RKO (cell line): ENCODE measurements at regions not wholly inside any gene's neighbourhood (a gene's known extent, or its start where the extent isn't known, plus 50 kb on each side); places are given as distances from the start of the nearest gene placed in this dataset.
A peak's percentile ranks its signal among the peaks of the same experiment; 100 is the strongest.
"Not testable (repeated sequence)": the region's sequence is repeated elsewhere in the genome, so short reads cannot be mapped to it uniquely, and the experiment has no call there.

Source experiments
- DNase-seq: peaks from one replicate; pipeline ENCODE4 v3.0.0-alpha.2; 2016; ENCODE audit warnings: low spot score

GRCh38 chr2:83969085-83969484 is 490.0 kb downstream of the SUCLG1 start:
- no peak for DNase-seq

GRCh38 chr2:83967854-83968253 is 491.2 kb downstream of the SUCLG1 start:
- DNase-seq = peak; percentile 24

- DNase-seq = not testable (repeated sequence)
Observed at GRCh38 chr2:83966946-83967345, 492.1 kb downstream of the SUCLG1 start.

GRCh38 chr2:83961512-83961911 is 497.6 kb downstream of the SUCLG1 start:
- DNase-seq = no peak

- DNase-seq = no peak
Observed at GRCh38 chr2:83960371-83960770, 498.7 kb downstream of the SUCLG1 start.

- DNase-seq = no peak
Observed at GRCh38 chr2:83959266-83959665, 499.8 kb downstream of the SUCLG1 start.

- no peak for DNase-seq
Observed at GRCh38 chr2:83956991-83957390, 502.1 kb downstream of the SUCLG1 start.

GRCh38 chr2:83953697-83954096 is 505.4 kb downstream of the SUCLG1 start:
- DNase-seq = no peak

GRCh38 chr2:83951378-83951947 is 507.6 kb downstream of the SUCLG1 start:
- DNase-seq = no peak

- no peak for DNase-seq
Observed at GRCh38 chr2:83949361-83949760, 509.7 kb downstream of the SUCLG1 start.

- DNase-seq = no peak
Observed at GRCh38 chr2:83944191-83944590, 514.9 kb downstream of the SUCLG1 start.

GRCh38 chr2:83943265-83943664 is 515.8 kb downstream of the SUCLG1 start:
- DNase-seq = no peak

- no peak for DNase-seq
Observed at GRCh38 chr2:83941886-83942285, 517.2 kb downstream of the SUCLG1 start.

GRCh38 chr2:83933749-83934148 is 525.3 kb downstream of the SUCLG1 start:
- DNase-seq = no peak

- no peak for DNase-seq
Observed at GRCh38 chr2:83923531-83923930, 535.5 kb downstream of the SUCLG1 start.

- DNase-seq = no peak
Observed at GRCh38 chr2:83916559-83916958, 542.5 kb downstream of the SUCLG1 start.

GRCh38 chr2:83915381-83915780 is 543.7 kb downstream of the SUCLG1 start:
- no peak for DNase-seq

- no peak for DNase-seq
Observed at GRCh38 chr2:83908750-83909149, 550.3 kb downstream of the SUCLG1 start.

GRCh38 chr2:83901317-83901716 is 557.8 kb downstream of the SUCLG1 start:
- DNase-seq = no peak

GRCh38 chr2:83900862-83901261 is 558.2 kb downstream of the SUCLG1 start:
- DNase-seq = peak; percentile 68

GRCh38 chr2:83899271-83899670 is 559.8 kb downstream of the SUCLG1 start:
- DNase-seq = no peak

- no peak for DNase-seq
Observed at GRCh38 chr2:83894976-83895375, 564.1 kb downstream of the SUCLG1 start.

- no peak for DNase-seq
Observed at GRCh38 chr2:83887757-83888156, 571.3 kb downstream of the SUCLG1 start.

- no peak for DNase-seq
Observed at GRCh38 chr2:83879127-83879526, 580.0 kb downstream of the SUCLG1 start.

- DNase-seq = not testable (repeated sequence)
Observed at GRCh38 chr2:83877261-83877660, 581.8 kb downstream of the SUCLG1 start.
